ENCODE measurements at regions not wholly inside any gene's neighbourhood (a gene's known extent, or its start where the extent isn't known, plus 50 kb on each side); places are given as distances from the start of the nearest gene placed in this dataset.

DNA sequence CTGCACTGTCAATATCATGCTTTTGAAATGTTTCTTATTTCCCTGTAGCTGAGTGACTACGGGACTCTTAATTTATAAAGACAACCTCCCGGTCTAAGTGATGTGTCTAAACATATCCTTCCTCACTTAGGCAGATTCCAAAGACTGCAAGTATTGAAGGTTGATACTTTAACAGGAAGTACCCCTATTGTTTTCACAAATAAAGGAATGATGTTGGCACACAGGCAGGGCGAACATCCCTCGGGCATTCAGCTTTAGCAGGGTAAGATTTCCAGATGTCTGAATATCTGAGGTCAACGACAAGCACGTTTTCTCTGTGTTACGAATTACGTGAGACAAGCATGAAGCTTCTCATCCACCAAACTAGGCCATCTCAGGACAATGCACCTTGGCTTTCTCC lies 638.0 kb upstream of the FRG1 start:
- no peaks in the 10 kb centered on the region for H3K27me3 ChIP-seq
- H3K4me3 ChIP-seq (ENCODE audit: low read depth, low read length) = no peak overlapping the region
- TF ChIP-seq, protein P1, sequence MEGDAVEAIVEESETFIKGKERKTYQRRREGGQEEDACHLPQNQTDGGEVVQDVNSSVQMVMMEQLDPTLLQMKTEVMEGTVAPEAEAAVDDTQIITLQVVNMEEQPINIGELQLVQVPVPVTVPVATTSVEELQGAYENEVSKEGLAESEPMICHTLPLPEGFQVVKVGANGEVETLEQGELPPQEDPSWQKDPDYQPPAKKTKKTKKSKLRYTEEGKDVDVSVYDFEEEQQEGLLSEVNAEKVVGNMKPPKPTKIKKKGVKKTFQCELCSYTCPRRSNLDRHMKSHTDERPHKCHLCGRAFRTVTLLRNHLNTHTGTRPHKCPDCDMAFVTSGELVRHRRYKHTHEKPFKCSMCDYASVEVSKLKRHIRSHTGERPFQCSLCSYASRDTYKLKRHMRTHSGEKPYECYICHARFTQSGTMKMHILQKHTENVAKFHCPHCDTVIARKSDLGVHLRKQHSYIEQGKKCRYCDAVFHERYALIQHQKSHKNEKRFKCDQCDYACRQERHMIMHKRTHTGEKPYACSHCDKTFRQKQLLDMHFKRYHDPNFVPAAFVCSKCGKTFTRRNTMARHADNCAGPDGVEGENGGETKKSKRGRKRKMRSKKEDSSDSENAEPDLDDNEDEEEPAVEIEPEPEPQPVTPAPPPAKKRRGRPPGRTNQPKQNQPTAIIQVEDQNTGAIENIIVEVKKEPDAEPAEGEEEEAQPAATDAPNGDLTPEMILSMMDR (IDR thresholded peaks at IDR 0.05; ENCODE audit: low read depth, low read length) = no peak
- no peak for DNase-seq
- H3K36me3 ChIP-seq = no peaks in the 10 kb centered on the region
- H3K4me1 ChIP-seq = peaks cover 7% of the 10 kb centered on the region; the same call in 1 of the 2 replicates
- no peaks in the 10 kb centered on the region for H3K9me3 ChIP-seq

DNA sequence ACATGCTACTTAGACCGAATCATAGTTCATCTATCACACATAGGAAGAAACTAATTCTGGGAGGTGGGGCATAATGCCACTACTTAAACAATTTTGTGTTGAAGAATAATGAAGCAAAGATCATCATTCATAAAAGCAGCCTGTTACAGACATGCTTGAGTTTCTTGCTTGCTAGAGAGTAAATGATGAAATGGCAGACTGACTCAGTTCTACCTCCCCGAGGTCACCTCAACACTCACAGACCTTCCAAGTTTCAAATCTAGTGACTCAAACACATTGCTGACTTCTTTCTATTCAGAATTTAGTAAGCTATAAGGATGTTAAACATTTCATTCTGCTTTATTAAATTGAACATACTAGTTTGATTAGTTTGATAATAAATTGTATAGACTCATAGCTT lies 636.5 kb upstream of the FRG1 start:
- peak overlapping the region; percentile 25 for H3K4me3 ChIP-seq (ENCODE audit: low read depth, low read length)
- no peaks in the 10 kb centered on the region for H3K27me3 ChIP-seq
- H3K4me1 ChIP-seq = peaks cover 7% of the 10 kb centered on the region; the same call in 1 of the 2 replicates
- no peak for DNase-seq
- no peaks in the 10 kb centered on the region for H3K36me3 ChIP-seq
- H3K9me3 ChIP-seq = no peaks in the 10 kb centered on the region
- TF ChIP-seq, protein P1 (IDR thresholded peaks at IDR 0.05; ENCODE audit: low read depth, low read length) = no peak

DNA sequence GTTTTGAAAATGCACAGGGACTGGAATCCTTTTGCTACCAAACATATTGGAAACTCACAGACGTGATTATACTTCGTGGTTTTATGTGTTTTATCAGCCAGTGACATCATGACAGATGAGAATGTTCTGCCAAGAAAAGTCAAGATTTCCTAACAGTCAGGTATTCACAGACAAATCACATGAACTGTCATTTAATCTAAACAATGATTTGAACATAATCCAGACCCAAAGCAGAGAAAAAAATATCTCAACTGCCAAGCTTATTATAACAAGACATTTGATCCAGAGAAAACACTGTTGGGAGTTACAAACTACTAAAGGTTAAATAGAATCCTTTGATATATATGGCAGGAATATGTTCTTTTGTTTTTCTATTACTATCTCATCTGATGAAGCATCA lies 635.9 kb upstream of the FRG1 start:
- H3K27me3 ChIP-seq = no peaks in the 10 kb centered on the region
- H3K9me3 ChIP-seq = no peaks in the 10 kb centered on the region
- TF ChIP-seq, protein P1 (IDR thresholded peaks at IDR 0.05; ENCODE audit: low read depth, low read length) = no peak
- peak overlapping the region; percentile 25; the same call in 1 of the 2 replicates for H3K4me3 ChIP-seq (ENCODE audit: low read depth, low read length)
- peaks cover 7% of the 10 kb centered on the region; the same call in 1 of the 2 replicates for H3K4me1 ChIP-seq
- H3K36me3 ChIP-seq = no peaks in the 10 kb centered on the region
- no peak for DNase-seq

DNA sequence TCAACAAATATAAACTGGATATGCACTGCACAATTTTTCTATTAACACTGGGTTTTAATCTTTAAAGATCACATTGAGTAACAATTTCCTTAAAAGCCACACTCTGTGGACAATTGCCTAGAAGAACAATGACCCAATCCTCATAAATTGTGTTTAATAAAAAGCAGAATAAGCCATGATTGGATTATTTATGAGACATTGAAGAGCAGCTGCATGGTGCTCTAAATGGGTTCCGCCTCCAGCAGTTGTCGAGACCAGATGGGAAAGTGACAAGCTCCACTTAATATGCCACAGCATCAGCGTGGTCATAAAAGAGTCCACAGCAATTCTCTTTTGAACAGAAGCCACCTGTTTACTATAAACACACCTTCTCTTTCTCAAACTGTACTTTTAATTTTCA lies 635.2 kb upstream of the FRG1 start:
- H3K27me3 ChIP-seq = no peaks in the 10 kb centered on the region
- peak; percentile 72 for DNase-seq
- H3K36me3 ChIP-seq = no peaks in the 10 kb centered on the region
- no peaks in the 10 kb centered on the region for H3K9me3 ChIP-seq
- peaks cover 7% of the 10 kb centered on the region; the same call in 1 of the 2 replicates for H3K4me1 ChIP-seq
- TF ChIP-seq, protein P1 (IDR thresholded peaks at IDR 0.05; ENCODE audit: low read depth, low read length) = no peak
- no peak overlapping the region; the same call in 1 of the 2 replicates for H3K4me3 ChIP-seq (ENCODE audit: low read depth, low read length)

DNA sequence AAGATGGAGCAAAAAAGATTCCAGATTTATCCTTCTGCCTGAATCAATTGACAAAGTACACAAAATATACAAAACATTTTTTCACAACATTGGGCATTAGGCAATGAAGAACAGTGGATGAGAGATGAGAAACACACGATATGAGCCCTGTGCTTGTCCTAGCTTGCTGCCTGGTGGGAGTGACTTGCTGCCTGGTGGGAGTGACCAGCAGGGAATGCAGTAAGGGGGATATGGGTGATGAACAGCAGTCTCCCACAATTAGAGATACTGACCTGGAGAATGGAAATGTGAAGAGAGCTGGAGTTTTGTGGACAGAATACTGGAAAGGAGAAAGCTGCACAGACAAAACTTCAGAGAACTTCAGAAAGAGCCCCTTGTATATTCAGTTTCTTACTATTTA lies 629.4 kb upstream of the FRG1 start:
- TF ChIP-seq, protein P1 (IDR thresholded peaks at IDR 0.05; ENCODE audit: low read depth, low read length) = no peak
- H3K4me1 ChIP-seq = no peaks in the 10 kb centered on the region; the same call in 1 of the 2 replicates
- no peak overlapping the region for H3K4me3 ChIP-seq (ENCODE audit: low read depth, low read length)
- H3K36me3 ChIP-seq = no peaks in the 10 kb centered on the region
- no peaks in the 10 kb centered on the region for H3K9me3 ChIP-seq
- DNase-seq = no peak
- no peaks in the 10 kb centered on the region for H3K27me3 ChIP-seq

DNA sequence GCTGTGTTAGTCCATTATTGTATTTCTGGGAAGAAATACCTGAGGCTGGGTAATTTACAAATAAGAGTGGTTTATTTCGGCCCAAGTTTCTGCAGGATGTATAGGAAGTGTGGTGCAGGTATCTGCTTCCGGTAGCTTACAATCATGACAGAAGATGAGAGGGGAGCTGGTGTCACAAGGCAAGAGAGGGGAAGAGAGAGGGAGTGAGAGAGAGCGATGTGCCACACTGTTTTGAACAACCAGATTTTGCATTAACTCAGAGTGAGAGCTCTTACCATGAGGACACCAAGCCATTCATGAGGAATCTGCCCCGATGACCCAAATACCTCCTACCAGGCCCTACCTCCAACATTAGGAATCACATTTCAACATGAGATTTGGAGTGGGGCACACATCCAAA lies 627.6 kb upstream of the FRG1 start:
- no peaks in the 10 kb centered on the region for H3K9me3 ChIP-seq
- no peak for DNase-seq
- no peaks in the 10 kb centered on the region for H3K4me1 ChIP-seq
- H3K36me3 ChIP-seq = no peaks in the 10 kb centered on the region
- no peaks in the 10 kb centered on the region for H3K27me3 ChIP-seq
- H3K4me3 ChIP-seq (ENCODE audit: low read depth, low read length) = no peak overlapping the region
- TF ChIP-seq, protein P1 (IDR thresholded peaks at IDR 0.05; ENCODE audit: low read depth, low read length) = no peak
